ENCODE measurements at regions not wholly inside any gene's neighbourhood (a gene's known extent, or its start where the extent isn't known, plus 50 kb on each side); places are given as distances from the start of the nearest gene placed in this dataset.
"Not testable (repeated sequence)": the region's sequence is repeated elsewhere in the genome, so short reads cannot be mapped to it uniquely, and the experiment has no call there.

GRCh38 chr4:163693211-163693610, 198.7 kb downstream of the TMA16 start:
- DNase-seq (ENCODE audit: low read depth), result no peak

GRCh38 chr4:163693776-163694175, 199.3 kb downstream of the TMA16 start:
- no peak for DNase-seq (ENCODE audit: low read depth)

GRCh38 chr4:163694385-163694784, 199.9 kb downstream of the TMA16 start:
- DNase-seq (ENCODE audit: low read depth), result no peak

- no peak for DNase-seq (ENCODE audit: low read depth)
These were observed 202.6 kb downstream of the TMA16 start for GRCh38 chr4:163697121-163697520.

- DNase-seq (ENCODE audit: low read depth), result not testable (repeated sequence)
These were observed 205.9 kb downstream of the TMA16 start for GRCh38 chr4:163700383-163700782.

GRCh38 chr4:163701916-163702315, 207.4 kb downstream of the TMA16 start:
- no peak for DNase-seq (ENCODE audit: low read depth)

- no peak for DNase-seq (ENCODE audit: low read depth)
These were observed 208.2 kb downstream of the TMA16 start for GRCh38 chr4:163702736-163703135.

GRCh38 chr4:163703251-163703650, 208.8 kb downstream of the TMA16 start:
- DNase-seq (ENCODE audit: low read depth), result no peak

GRCh38 chr4:163707873-163708272, 213.4 kb downstream of the TMA16 start:
- no peak for DNase-seq (ENCODE audit: low read depth)

GRCh38 chr4:163709601-163710000, 215.1 kb downstream of the TMA16 start:
- DNase-seq (ENCODE audit: low read depth), result no peak

GRCh38 chr4:163710158-163710557, 215.7 kb downstream of the TMA16 start:
- DNase-seq (ENCODE audit: low read depth), result no peak

- not testable (repeated sequence) for DNase-seq (ENCODE audit: low read depth)
These were observed 230.0 kb downstream of the TMA16 start for GRCh38 chr4:163724495-163724894.

GRCh38 chr4:163726641-163727040, 232.2 kb downstream of the TMA16 start:
- DNase-seq (ENCODE audit: low read depth), result no peak

GRCh38 chr4:163731071-163731470, 236.6 kb downstream of the TMA16 start:
- DNase-seq (ENCODE audit: low read depth), result no peak

GRCh38 chr4:163732473-163732872, 238.0 kb downstream of the TMA16 start:
- DNase-seq (ENCODE audit: low read depth), result no peak

GRCh38 chr4:163736876-163737275, 242.4 kb downstream of the TMA16 start:
- no peak for DNase-seq (ENCODE audit: low read depth)

GRCh38 chr4:163737846-163738245, 243.4 kb downstream of the TMA16 start:
- DNase-seq (ENCODE audit: low read depth), result not testable (repeated sequence)

GRCh38 chr4:163738521-163738920, 244.0 kb downstream of the TMA16 start:
- no peak for DNase-seq (ENCODE audit: low read depth)

- no peak for DNase-seq (ENCODE audit: low read depth)
These were observed 250.4 kb downstream of the TMA16 start for GRCh38 chr4:163744861-163745260.

- DNase-seq (ENCODE audit: low read depth), result no peak
These were observed 252.8 kb downstream of the TMA16 start for GRCh38 chr4:163747293-163747692.

- no peak for DNase-seq (ENCODE audit: low read depth)
These were observed 253.4 kb downstream of the TMA16 start for GRCh38 chr4:163747886-163748285.

GRCh38 chr4:163748449-163748848, 254.0 kb downstream of the TMA16 start:
- no peak for DNase-seq (ENCODE audit: low read depth)

GRCh38 chr4:163755013-163755412, 260.5 kb downstream of the TMA16 start:
- DNase-seq (ENCODE audit: low read depth), result no peak

GRCh38 chr4:163757219-163757618, 262.7 kb downstream of the TMA16 start:
- DNase-seq (ENCODE audit: low read depth), result no peak

GRCh38 chr4:163758032-163758431, 263.5 kb downstream of the TMA16 start:
- DNase-seq (ENCODE audit: low read depth), result no peak
